IPS-18c (cell line): ENCODE measurements at regions not wholly inside any gene's neighbourhood (a gene's known extent, or its start where the extent isn't known, plus 50 kb on each side); places are given as distances from the start of the nearest gene placed in this dataset.

Experiments
- H3K4me3 ChIP-seq: 2 replicates; pipeline ENCODE4 v1.7.0; 2013; ENCODE audit warnings: low read depth, mild to moderate bottlenecking, low read length, moderate library complexity; ENCODE audit not compliant: insufficient read depth
- H3K9me3 ChIP-seq: one replicate; pipeline ENCODE4 v1.6.1; 2013; ENCODE audit warnings: mild to moderate bottlenecking, low read length, moderate library complexity; ENCODE audit not compliant: control insufficient read depth, insufficient read depth

- Histone ChIP-seq H3K9me3 (peaks cover 2% of the 10 kb centered on the region), H3K4me3 (no peak overlapping the region)
Observed at GRCh38 chr19:5263615-5264014, 77.0 kb downstream of the PTPRS start.

- H3K9me3 ChIP-seq, result peaks cover 2% of the 10 kb centered on the region
- H3K4me3 ChIP-seq, result no peak overlapping the region
Observed at GRCh38 chr19:5262721-5263120, 77.9 kb downstream of the PTPRS start.

- Histone ChIP-seq H3K4me3 (no peak overlapping the region), H3K9me3 (peaks cover 2% of the 10 kb centered on the region)
Observed at GRCh38 chr19:5261156-5261890, 79.3 kb downstream of the PTPRS start.

- Histone ChIP-seq H3K9me3 (peaks cover 2% of the 10 kb centered on the region), H3K4me3 (no peak overlapping the region)
Observed at GRCh38 chr19:5260381-5260967, 80.1 kb downstream of the PTPRS start.

GRCh38 chr19:5259750-5260149, 80.9 kb downstream of the PTPRS start:
- H3K9me3 ChIP-seq, result peaks cover 2% of the 10 kb centered on the region
- no peak overlapping the region for H3K4me3 ChIP-seq

GRCh38 chr19:5257155-5258045, 83.2 kb downstream of the PTPRS start:
- no peaks in the 10 kb centered on the region for H3K9me3 ChIP-seq
- H3K4me3 ChIP-seq, result no peak overlapping the region

GRCh38 chr19:5255602-5256231, 84.9 kb downstream of the PTPRS start:
- no peaks in the 10 kb centered on the region for H3K9me3 ChIP-seq
- H3K4me3 ChIP-seq, result no peak overlapping the region; the same call in 1 of the 2 replicates

GRCh38 chr19:5254944-5255343, 85.7 kb downstream of the PTPRS start:
- Histone ChIP-seq H3K4me3 (no peak overlapping the region), H3K9me3 (no peaks in the 10 kb centered on the region)

GRCh38 chr19:5254543-5254942, 86.1 kb downstream of the PTPRS start:
- Histone ChIP-seq H3K9me3 (no peaks in the 10 kb centered on the region), H3K4me3 (no peak overlapping the region)

GRCh38 chr19:5253406-5254110, 87.1 kb downstream of the PTPRS start:
- no peaks in the 10 kb centered on the region for H3K9me3 ChIP-seq
- no peak overlapping the region for H3K4me3 ChIP-seq

GRCh38 chr19:5251096-5252065, 89.2 kb downstream of the PTPRS start:
- H3K4me3 ChIP-seq, result peak overlapping the region; percentile 20; the same call in 1 of the 2 replicates
- H3K9me3 ChIP-seq, result no peaks in the 10 kb centered on the region

- no peaks in the 10 kb centered on the region for H3K9me3 ChIP-seq
- H3K4me3 ChIP-seq, result no peak overlapping the region
Observed at GRCh38 chr19:5250127-5250659, 90.4 kb downstream of the PTPRS start.

GRCh38 chr19:5249526-5249925, 91.1 kb downstream of the PTPRS start:
- no peaks in the 10 kb centered on the region for H3K9me3 ChIP-seq
- no peak overlapping the region for H3K4me3 ChIP-seq

GRCh38 chr19:5247957-5248705, 92.5 kb downstream of the PTPRS start:
- Histone ChIP-seq H3K4me3 (no peak overlapping the region), H3K9me3 (peaks cover 2% of the 10 kb centered on the region)

- Histone ChIP-seq H3K9me3 (peaks cover 2% of the 10 kb centered on the region), H3K4me3 (no peak overlapping the region)
Observed at GRCh38 chr19:5246554-5247155, 94.0 kb downstream of the PTPRS start.
